ENCODE measurements at regions not wholly inside any gene's neighbourhood (a gene's known extent, or its start where the extent isn't known, plus 50 kb on each side); places are given as distances from the start of the nearest gene placed in this dataset.

DNA sequence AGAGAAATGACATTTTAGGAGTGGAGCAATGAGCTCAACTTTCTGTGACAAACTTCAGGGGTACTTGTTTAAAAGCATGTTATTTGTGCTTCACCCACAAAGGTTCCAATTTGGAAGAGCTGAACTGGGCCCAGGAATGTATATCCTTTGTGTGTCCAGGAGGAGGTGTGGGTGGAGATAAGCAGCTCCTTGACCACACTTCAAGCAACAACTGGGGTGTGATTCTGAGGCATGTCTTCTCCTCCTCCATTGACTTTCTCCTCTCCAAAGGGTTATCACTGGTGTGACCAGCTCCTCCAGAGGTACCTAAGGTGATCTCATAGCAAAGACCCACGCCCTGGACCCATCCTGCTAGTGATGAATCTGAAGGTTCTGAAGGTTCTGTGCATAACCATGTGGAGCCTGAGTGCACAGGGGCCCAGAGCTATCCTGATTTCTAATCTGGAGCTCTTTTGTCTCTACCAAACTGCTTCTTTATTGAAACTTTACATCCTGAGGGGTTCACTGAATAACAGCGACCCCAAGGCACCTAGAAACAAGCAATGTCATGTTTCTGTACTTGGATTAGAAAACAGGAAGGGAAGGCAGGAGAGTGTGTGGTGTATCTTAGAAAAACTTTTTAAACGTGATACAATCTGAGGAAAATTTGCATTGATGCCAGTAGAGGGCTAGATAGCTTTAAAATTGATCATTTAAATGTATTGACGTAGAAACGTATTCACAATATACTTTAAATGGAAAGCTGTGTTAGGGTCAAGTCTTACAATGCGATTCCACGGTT, 60.9 kb upstream of the CD93 start:
- TF ChIP-seq YY1 (IDR thresholded peaks at IDR 0.05; ENCODE audit: insufficient read depth, insufficient read length): no peak
- TF ChIP-seq ZNF274 (IDR thresholded peaks at IDR 0.05; ENCODE audit: low read depth, low read length): no peak
